ENCODE measurements at regions not wholly inside any gene's neighbourhood (a gene's known extent, or its start where the extent isn't known, plus 50 kb on each side); places are given as distances from the start of the nearest gene placed in this dataset.

- no peak for DNase-seq
These were observed 257.4 kb upstream of the XYLT1 start for GRCh38 chr16:17728196-17728595.

- no peak for DNase-seq
These were observed 253.6 kb upstream of the XYLT1 start for GRCh38 chr16:17724242-17724898.

- DNase-seq, result no peak
These were observed 252.9 kb upstream of the XYLT1 start for GRCh38 chr16:17723531-17724134.

- no peak for DNase-seq
These were observed 247.7 kb upstream of the XYLT1 start for GRCh38 chr16:17718495-17718894.

GRCh38 chr16:17705847-17706246 lies 235.1 kb upstream of the XYLT1 start:
- DNase-seq, result no peak

GRCh38 chr16:17696616-17697015 lies 225.9 kb upstream of the XYLT1 start:
- no peak for DNase-seq

GRCh38 chr16:17692484-17692883 lies 221.7 kb upstream of the XYLT1 start:
- no peak for DNase-seq

- no peak for DNase-seq
These were observed 221.1 kb upstream of the XYLT1 start for GRCh38 chr16:17691899-17692176.

GRCh38 chr16:17691106-17691898 lies 220.5 kb upstream of the XYLT1 start:
- no peak for DNase-seq

- no peak for DNase-seq
These were observed 214.7 kb upstream of the XYLT1 start for GRCh38 chr16:17685447-17685846.

GRCh38 chr16:17683281-17683680 lies 212.5 kb upstream of the XYLT1 start:
- no peak for DNase-seq

- DNase-seq, result no peak
These were observed 205.4 kb upstream of the XYLT1 start for GRCh38 chr16:17676171-17676570.

- DNase-seq, result no peak
These were observed 197.6 kb upstream of the XYLT1 start for GRCh38 chr16:17668386-17668785.

- DNase-seq, result no peak
These were observed 195.5 kb upstream of the XYLT1 start for GRCh38 chr16:17666293-17666692.

- DNase-seq, result no peak
These were observed 188.1 kb upstream of the XYLT1 start for GRCh38 chr16:17658881-17659280.

- no peak for DNase-seq
These were observed 186.3 kb upstream of the XYLT1 start for GRCh38 chr16:17657045-17657444.

GRCh38 chr16:17654571-17654970 lies 183.8 kb upstream of the XYLT1 start:
- DNase-seq, result no peak

- no peak for DNase-seq
These were observed 183.4 kb upstream of the XYLT1 start for GRCh38 chr16:17654142-17654541.

- DNase-seq, result no peak
These were observed 177.4 kb upstream of the XYLT1 start for GRCh38 chr16:17647879-17648872.

- no peak for DNase-seq
These were observed 173.2 kb upstream of the XYLT1 start for GRCh38 chr16:17643935-17644334.

- DNase-seq, result no peak
These were observed 171.2 kb upstream of the XYLT1 start for GRCh38 chr16:17641990-17642389.

- no peak for DNase-seq
These were observed 167.4 kb upstream of the XYLT1 start for GRCh38 chr16:17638134-17638533.

GRCh38 chr16:17635183-17635582 lies 164.4 kb upstream of the XYLT1 start:
- no peak for DNase-seq
